GM12875 (cell line): ENCODE measurements at regions not wholly inside any gene's neighbourhood (a gene's known extent, or its start where the extent isn't known, plus 50 kb on each side); places are given as distances from the start of the nearest gene placed in this dataset.

Source experiments
- H3K4me3 ChIP-seq: one replicate; pipeline ENCODE4 v1.5.1; 2011; ENCODE audit warnings: low read depth, low read length, control low read depth
- TF ChIP-seq, protein P1 (sequence below): IDR thresholded peaks from 2 replicates; pipeline ENCODE4 v1.5.1; 2011; ENCODE audit warnings: low read depth, mild to moderate bottlenecking, control low read depth, inconsistent platforms, low read length, moderate library complexity, borderline replicate concordance; ENCODE audit not compliant: insufficient read depth

DNA sequence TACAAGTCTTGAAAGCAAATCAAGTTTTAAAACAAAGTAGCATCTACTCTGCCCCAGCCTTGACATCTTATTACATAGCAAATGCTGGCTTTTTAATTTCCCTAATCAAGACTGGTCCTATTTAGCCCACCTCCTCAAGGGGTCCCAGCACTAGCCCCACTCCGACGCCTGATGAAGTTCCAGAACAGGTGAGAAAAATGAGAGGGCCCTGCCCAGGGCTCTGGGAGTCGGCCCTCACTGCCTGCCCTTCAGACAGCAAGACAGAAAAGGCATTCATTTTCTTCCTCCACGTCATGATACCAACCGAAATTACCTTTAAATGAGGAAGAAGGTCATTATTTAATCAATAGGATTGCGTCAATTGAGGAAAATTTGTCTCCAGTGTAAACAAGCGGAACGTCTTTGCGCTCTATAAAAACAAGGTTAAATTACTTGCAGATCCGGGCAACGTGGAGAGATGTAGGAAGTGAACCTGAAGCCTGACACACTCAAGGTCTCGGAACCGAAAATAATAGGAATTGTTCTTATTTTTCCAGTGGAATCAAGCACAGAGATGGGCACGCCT, 170.6 kb upstream of the PKDCC start:
- H3K4me3 ChIP-seq = no peak overlapping the region
- TF ChIP-seq, protein P1, sequence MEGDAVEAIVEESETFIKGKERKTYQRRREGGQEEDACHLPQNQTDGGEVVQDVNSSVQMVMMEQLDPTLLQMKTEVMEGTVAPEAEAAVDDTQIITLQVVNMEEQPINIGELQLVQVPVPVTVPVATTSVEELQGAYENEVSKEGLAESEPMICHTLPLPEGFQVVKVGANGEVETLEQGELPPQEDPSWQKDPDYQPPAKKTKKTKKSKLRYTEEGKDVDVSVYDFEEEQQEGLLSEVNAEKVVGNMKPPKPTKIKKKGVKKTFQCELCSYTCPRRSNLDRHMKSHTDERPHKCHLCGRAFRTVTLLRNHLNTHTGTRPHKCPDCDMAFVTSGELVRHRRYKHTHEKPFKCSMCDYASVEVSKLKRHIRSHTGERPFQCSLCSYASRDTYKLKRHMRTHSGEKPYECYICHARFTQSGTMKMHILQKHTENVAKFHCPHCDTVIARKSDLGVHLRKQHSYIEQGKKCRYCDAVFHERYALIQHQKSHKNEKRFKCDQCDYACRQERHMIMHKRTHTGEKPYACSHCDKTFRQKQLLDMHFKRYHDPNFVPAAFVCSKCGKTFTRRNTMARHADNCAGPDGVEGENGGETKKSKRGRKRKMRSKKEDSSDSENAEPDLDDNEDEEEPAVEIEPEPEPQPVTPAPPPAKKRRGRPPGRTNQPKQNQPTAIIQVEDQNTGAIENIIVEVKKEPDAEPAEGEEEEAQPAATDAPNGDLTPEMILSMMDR = no peak

DNA sequence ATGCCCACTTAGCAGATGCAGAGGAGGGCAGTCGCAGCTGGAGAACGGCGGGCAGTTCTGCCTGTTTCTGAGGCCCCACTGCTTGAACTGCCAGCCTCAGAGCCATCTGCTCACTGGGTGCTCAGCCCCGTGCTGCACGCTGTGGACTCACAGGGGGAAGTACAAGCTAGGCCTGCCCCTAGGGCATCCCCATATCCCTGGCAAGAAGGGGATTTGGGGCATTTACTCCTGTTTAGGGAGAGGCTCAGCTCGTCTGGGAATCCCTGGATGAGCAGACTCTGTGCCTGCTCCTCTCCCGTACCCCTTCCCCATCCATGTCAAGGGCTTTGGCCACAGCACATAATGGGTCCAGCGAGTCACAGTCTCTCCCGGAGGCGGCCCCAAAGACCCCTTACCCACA, 169.8 kb upstream of the PKDCC start:
- H3K4me3 ChIP-seq = no peak overlapping the region
- TF ChIP-seq, protein P1 = no peak

DNA sequence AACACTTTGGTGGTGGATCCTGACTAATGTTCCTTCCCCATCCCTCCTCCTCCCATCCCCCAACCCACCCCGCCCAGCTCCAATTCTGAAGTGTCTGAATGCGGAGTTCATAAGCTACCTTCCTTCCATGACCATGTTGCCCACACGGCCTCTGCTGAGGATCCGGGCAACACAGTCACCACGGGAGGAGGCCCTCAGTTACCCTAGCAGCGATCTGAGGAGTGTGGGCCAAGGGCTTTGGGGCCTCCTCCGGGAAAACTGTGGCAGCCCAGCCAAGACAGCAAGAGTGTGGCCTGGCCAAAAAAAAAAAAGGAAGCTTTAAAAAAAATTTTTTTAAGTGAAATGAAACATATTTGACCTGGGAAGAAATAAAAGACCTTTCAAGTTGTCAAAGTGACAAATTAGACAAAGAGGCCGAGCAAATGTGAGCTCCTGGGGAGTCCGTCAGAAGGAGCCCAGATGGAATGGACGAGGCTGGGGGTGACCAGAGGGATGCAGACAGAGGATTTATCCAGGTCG, 169.0 kb upstream of the PKDCC start:
- TF ChIP-seq, protein P1 = no peak
- H3K4me3 ChIP-seq = no peak overlapping the region

DNA sequence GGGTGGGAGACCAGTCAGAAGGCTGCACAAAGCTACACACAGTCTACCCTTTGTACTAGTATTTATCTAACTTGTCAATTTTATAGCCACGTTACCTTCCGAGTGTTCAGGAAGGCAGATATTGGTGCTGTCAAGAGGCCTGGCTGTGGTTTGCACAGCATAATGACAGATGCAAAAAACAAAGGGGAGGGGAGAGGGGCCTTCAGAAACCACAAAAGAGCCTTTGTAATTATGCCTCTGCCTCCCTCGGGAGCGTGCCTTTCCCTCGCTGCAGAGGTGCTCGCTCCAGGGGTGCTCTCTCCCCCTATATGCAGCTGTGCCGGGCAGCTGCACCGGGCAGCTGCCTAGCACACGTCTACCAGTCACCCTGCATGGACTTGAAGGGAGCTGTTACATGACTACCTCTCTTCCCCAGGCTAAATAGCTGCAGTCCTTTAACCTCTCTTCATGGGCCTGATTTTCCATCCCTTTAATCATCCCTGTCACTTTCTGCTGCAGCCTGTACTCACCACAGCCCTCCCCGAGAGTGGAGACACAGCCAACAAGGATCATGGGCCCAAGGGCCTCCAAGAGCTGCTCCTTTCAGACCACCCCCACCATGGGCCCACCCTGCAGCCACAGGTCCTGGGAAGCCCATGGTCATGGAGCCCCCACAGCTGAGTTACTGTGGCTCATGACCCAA, 168.4 kb upstream of the PKDCC start:
- TF ChIP-seq, protein P1 = no peak
- no peak overlapping the region for H3K4me3 ChIP-seq

DNA sequence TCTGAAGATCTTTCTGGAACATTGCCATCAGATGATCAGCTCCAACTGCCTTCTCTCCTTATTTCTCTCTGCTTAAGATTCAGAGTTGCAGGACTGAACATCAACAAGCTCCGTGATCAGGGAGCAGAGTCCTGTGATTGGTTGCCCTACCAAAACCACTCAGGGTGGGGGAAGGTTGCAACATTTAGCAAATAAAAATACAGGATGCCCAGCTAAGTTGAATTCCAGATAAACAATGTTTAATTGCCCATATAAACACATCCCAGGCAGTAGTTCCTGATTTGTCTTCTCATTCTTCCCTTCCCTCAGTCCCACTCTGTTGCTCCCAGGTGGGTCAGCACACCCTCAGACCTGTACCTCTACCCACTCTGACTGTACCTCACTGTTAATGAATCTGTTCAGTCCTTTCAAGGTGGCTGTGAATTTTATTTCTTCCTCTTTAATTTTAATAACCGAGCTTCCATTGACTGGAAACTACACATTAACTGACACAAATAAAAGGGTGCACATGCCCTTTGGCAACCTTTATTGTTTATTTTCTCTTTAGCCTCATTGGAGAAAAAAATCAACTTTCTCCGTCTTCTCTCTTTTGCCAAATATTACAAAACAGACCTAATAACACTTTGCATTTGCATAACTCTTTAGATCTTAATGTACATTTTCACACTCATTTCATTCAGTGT, 167.1 kb upstream of the PKDCC start:
- H3K4me3 ChIP-seq = no peak overlapping the region
- TF ChIP-seq, protein P1 = no peak

DNA sequence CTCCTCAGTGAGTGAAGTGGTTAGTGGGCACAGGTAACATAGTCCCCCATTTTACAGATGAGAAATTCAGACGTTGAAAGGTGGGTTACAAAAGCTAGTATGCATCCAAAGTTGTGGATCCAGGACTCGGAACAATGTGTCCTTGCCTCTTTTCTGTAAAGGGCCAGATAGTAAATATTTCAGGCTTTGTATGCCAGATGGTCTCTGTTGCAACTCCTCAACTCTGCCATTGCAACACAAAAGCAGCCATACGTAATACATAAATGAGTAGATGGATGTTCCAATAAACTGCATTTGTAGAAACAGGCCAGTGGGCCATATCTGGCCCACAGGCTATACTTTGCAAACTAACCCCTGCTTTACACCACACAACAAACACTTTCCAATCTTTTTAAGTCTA, 166.6 kb upstream of the PKDCC start:
- TF ChIP-seq, protein P1 = no peak

More for the DNA sequence above, 166.6 kb upstream of the PKDCC start:
- H3K4me3 ChIP-seq = no peak overlapping the region
